HCT116 (cell line): ENCODE measurements at regions not wholly inside any gene's neighbourhood (a gene's known extent, or its start where the extent isn't known, plus 50 kb on each side); places are given as distances from the start of the nearest gene placed in this dataset.

Source experiments
- ATAC-seq: fragments of 200-7000 bp; cut with Tn5 transposase; 2 replicates; pipeline ENCODE4 v1.9.1; 2020; ENCODE audit warnings: mild to moderate bottlenecking, moderate library complexity
- BruUV-seq: library from RNA; stranded (reverse); fragments of 400-500 nt; replicated peaks from 2 replicates; lab custom pipeline; 2021; lab: Mats Ljungman, UMichigan
- CTCF ChIA-PET: fragments of 300-600 bp; sonication (Branson Sonifier 250); formaldehyde crosslinking; loops from one replicate; lab custom pipeline; 2021; ENCODE audit warnings: antibody characterized with exemption; lab: Charles Lee
- POLR2A ChIA-PET: fragments of 300-600, 350-600 bp; sonication (Branson Sonifier 250); formaldehyde crosslinking; loops from one replicate; lab custom pipeline; 2021; ENCODE audit warnings: antibody characterized with exemption; lab: Charles Lee
- RAD21 ChIA-PET, 2 experiments: fragments of 300-600 bp; sonication (Branson Sonifier 250); formaldehyde crosslinking; loops; one replicate each; lab custom pipeline; 2023; ENCODE audit warnings: low total read pairs in 2 of 2; ENCODE audit not compliant: uncharacterized antibody in 2 of 2, unreplicated experiment in 2 of 2, low non-redundant PET in 1 of 2; lab: Charles Lee
- DNase-seq: peaks from one replicate; pipeline ENCODE4 v3.0.0-alpha.2; 2010; ENCODE audit warnings: low read depth, low spot score
- H2AFZ ChIP-seq: fragments of 200-600 bp; shearing (Covaris generic), sonication (generic); 2 replicates; pipeline ENCODE4 v1.6.1; 2017; ENCODE audit warnings: low read depth, mixed run types, mixed read lengths, antibody characterized with exemption, low read length; ENCODE audit not compliant: poor library complexity, severe bottlenecking
- H3K27ac ChIP-seq: 2 replicates; pipeline ENCODE4 v1.5.1; 2012; ENCODE audit warnings: low read depth, low read length
- H3K27me3 ChIP-seq: fragments of 200-600 bp; sonication (generic); 2 replicates; pipeline ENCODE4 v1.6.1; 2016; ENCODE audit warnings: mixed run types, low read length, mixed read lengths; ENCODE audit not compliant: insufficient read depth
- H3K36me3 ChIP-seq, 2 experiments: fragments of 200-500 bp in 1 of 2; fragments of 200-600 bp in 1 of 2; sonication (Bioruptor generic) in 1 of 2; sonication (generic) in 1 of 2; 2 replicates each; pipeline versions ENCODE4 v1.5.1 to v1.6.1; 2014 to 2016; ENCODE audit warnings: low read length in 2 of 2, inconsistent platforms in 1 of 2, mixed read lengths in 1 of 2, mixed run types in 1 of 2; ENCODE audit not compliant: insufficient read depth in 2 of 2, control insufficient read depth in 1 of 2
- H3K4me1 ChIP-seq, 2 experiments: fragments of 200-600 bp in 1 of 2; sonication (generic) in 1 of 2; 2 replicates each; pipeline versions ENCODE4 v1.5.1 to v1.6.1; 2012 to 2017; ENCODE audit warnings: low read length in 2 of 2, inconsistent platforms in 1 of 2, mild to moderate bottlenecking in 1 of 2, mixed read lengths in 1 of 2, mixed run types in 1 of 2, moderate library complexity in 1 of 2; ENCODE audit not compliant: insufficient read depth in 2 of 2, control insufficient read depth in 1 of 2
- H3K4me2 ChIP-seq: fragments of 200-600 bp; sonication (generic); 2 replicates; pipeline ENCODE4 v1.6.1; 2017; ENCODE audit warnings: mixed run types, low read length, mixed read lengths
- H3K4me3 ChIP-seq, 2 experiments: fragments of 200-600 bp in 1 of 2; sonication (generic) in 1 of 2; replicated peaks in 1 of 2; 2 replicates each; pipeline ENCODE4 v1.5.1; 2011 to 2016; ENCODE audit warnings: low read length in 2 of 2, control low read depth in 1 of 2, low read depth in 1 of 2, mild to moderate bottlenecking in 1 of 2, mixed read lengths in 1 of 2, mixed run types in 1 of 2
- H3K79me2 ChIP-seq: fragments of 200-600 bp; sonication (generic); 2 replicates; pipeline ENCODE4 v1.6.1; 2017; ENCODE audit warnings: mild to moderate bottlenecking, mixed run types, low read length, moderate library complexity, mixed read lengths; ENCODE audit not compliant: insufficient read depth
- H3K9ac ChIP-seq: fragments of 200-600 bp; sonication (generic); 2 replicates; pipeline ENCODE4 v1.6.1; 2016; ENCODE audit warnings: low read length, mixed read lengths
- H3K9me2 ChIP-seq: fragments of 200-600 bp; sonication (generic), shearing (Covaris generic); 2 replicates; pipeline ENCODE4 v1.6.1; 2017; ENCODE audit warnings: mixed run types, mild to moderate bottlenecking, moderate library complexity; ENCODE audit not compliant: insufficient read depth
- H3K9me3 ChIP-seq, 2 experiments: fragments of 200-500 bp in 1 of 2; fragments of 200-600 bp in 1 of 2; sonication (Bioruptor generic) in 1 of 2; sonication (generic) in 1 of 2; 2 replicates each; pipeline ENCODE4 v1.6.1; 2014 to 2017; ENCODE audit warnings: low read length in 2 of 2, mixed read lengths in 2 of 2, inconsistent platforms in 1 of 2, low read depth in 1 of 2, mild to moderate bottlenecking in 1 of 2, mixed run types in 1 of 2, moderate library complexity in 1 of 2; ENCODE audit not compliant: control insufficient read depth in 1 of 2, insufficient read depth in 1 of 2
- H4K20me1 ChIP-seq: fragments of 200-600 bp; sonication (generic), shearing (Covaris generic); 2 replicates; pipeline ENCODE4 v1.6.1; 2017; ENCODE audit warnings: mixed run types, mild to moderate bottlenecking, moderate library complexity; ENCODE audit not compliant: insufficient read depth
- CEBPB ChIP-seq: IDR thresholded peaks from 2 replicates; pipeline ENCODE4 v1.6.1; 2012; ENCODE audit warnings: low read depth
- CTCF ChIP-seq, 3 experiments: fragments of 200-600 bp in 1 of 3; sonication (generic) in 1 of 3; IDR thresholded peaks in 2 of 3; conservative IDR thresholded peaks in 1 of 3; 2 replicates each; pipeline ENCODE4 v1.5.1; 2012 to 2017; ENCODE audit warnings: low read depth in 2 of 3, low read length in 2 of 3, antibody characterized with exemption in 1 of 3, borderline replicate concordance in 1 of 3, control low read depth in 1 of 3, mild to moderate bottlenecking in 1 of 3, mixed read lengths in 1 of 3, mixed run types in 1 of 3, moderate library complexity in 1 of 3; ENCODE audit not compliant: insufficient read depth in 1 of 3
- ELF1 ChIP-seq: IDR thresholded peaks from 2 replicates; pipeline ENCODE4 v1.6.1; 2012; ENCODE audit warnings: low read depth, borderline replicate concordance
- EZH2 ChIP-seq: fragments of 200-600 bp; sonication (generic); IDR thresholded peaks from 2 replicates; pipeline ENCODE4 v1.6.1; 2017; ENCODE audit warnings: antibody characterized with exemption, mixed run types
- FOSL1 ChIP-seq: IDR thresholded peaks from 2 replicates; pipeline ENCODE4 v1.6.1; 2012; ENCODE audit warnings: low read depth
- JUND ChIP-seq: IDR thresholded peaks from 2 replicates; pipeline ENCODE4 v1.6.1; 2012
- POLR2A ChIP-seq: IDR thresholded peaks from 2 replicates; pipeline ENCODE4 v1.7.0; 2011; ENCODE audit warnings: borderline replicate concordance; ENCODE audit not compliant: insufficient read depth, insufficient read length; ENCODE audit errors: extremely low read depth
- TCF7L2 ChIP-seq: IDR thresholded peaks from 2 replicates; pipeline ENCODE4 v1.7.0; 2011; ENCODE audit warnings: borderline replicate concordance, inconsistent platforms; ENCODE audit not compliant: insufficient read depth, insufficient read length; ENCODE audit errors: extremely low read depth
- YY1 ChIP-seq: IDR thresholded peaks from 2 replicates; pipeline ENCODE4 v1.6.1; 2011; ENCODE audit warnings: low read length, low read depth, moderate library complexity, mild to moderate bottlenecking; ENCODE audit not compliant: insufficient replicate concordance; ENCODE audit errors: extremely low read depth
- intact Hi-C: fragments of 100-400 bp; cut with micrococcal nuclease; formaldehyde crosslinking; loops from 2 replicates; pipeline ENCODE4 v1.10.0; 2022

- no TSS peak for BruUV-seq
- Histone ChIP-seq H3K36me3 (no peaks in the 10 kb centered on the region), H3K4me1 (no peaks in the 10 kb centered on the region), H3K27me3 (no peaks in the 10 kb centered on the region), H3K27ac (no peak overlapping the region), H3K9ac (no peak overlapping the region), H3K9me3 (no peaks in the 10 kb centered on the region; a peak in 1 of 4 replicates), H4K20me1 (no peaks in the 10 kb centered on the region), H2AFZ (no peak overlapping the region), H3K9me2 (no peaks in the 10 kb centered on the region), H3K4me2 (no peak overlapping the region), H3K4me3 (no peak overlapping the region), H3K79me2 (no peaks in the 10 kb centered on the region)
- DNase-seq (no peak), ATAC-seq (no peak)
- RAD21 ChIA-PET: no interaction called here
- TF ChIP-seq JUND: no peak
- no peak for TF ChIP-seq FOSL1
- TF ChIP-seq CEBPB: no peak
- TF ChIP-seq EZH2: no peak
- no peak for TF ChIP-seq ELF1
- no peak for TF ChIP-seq CTCF (IDR thresholded peaks at IDR 0.05 in 2 of 3, conservative IDR thresholded peaks at IDR 0.05 in 1 of 3; ENCODE audit: borderline replicate concordance in 1 of 3, insufficient read depth in 1 of 3, low read depth in 2 of 3, low read length in 2 of 3)
- TF ChIP-seq TCF7L2: no peak
- TF ChIP-seq YY1: no peak
- no peak for TF ChIP-seq POLR2A
- intact Hi-C loops: no loop called here
- POLR2A ChIA-PET: no interaction called here
- CTCF ChIA-PET: no interaction called here
These were observed 182.4 kb upstream of the ADGRL2 start for GRCh38 chr1:81618376-81618775.
